Gastrocnemius medialis (tissue), 4 donors: ENCODE measurements at regions not wholly inside any gene's neighbourhood (a gene's known extent, or its start where the extent isn't known, plus 50 kb on each side); places are given as distances from the start of the nearest gene placed in this dataset.

ENCODE experiments used
- POLR2A ChIP-seq, 2 donors: fragments of 450-650 bp; IDR thresholded peaks; one replicate each; pipeline ENCODE4 v1.6.1; 2017; ENCODE audit warnings: antibody characterized with exemption in 2 of 2, mild to moderate bottlenecking in 2 of 2, moderate library complexity in 2 of 2
- TF ChIP-seq, protein P1 (sequence below), 5 experiments: fragments of 450-650 bp in 3 of 5; fragments of 200-600 bp in 2 of 5; sonication (generic) in 2 of 5; IDR thresholded peaks in 4 of 5; conservative IDR thresholded peaks in 1 of 5; 1 replicate in 4 of 5; 2 replicates in 1 of 5; pipeline ENCODE4 v1.5.1; 2016 to 2019; ENCODE audit warnings: antibody characterized with exemption in 5 of 5, mild to moderate bottlenecking in 3 of 5, moderate library complexity in 3 of 5

- TF ChIP-seq, protein P1, sequence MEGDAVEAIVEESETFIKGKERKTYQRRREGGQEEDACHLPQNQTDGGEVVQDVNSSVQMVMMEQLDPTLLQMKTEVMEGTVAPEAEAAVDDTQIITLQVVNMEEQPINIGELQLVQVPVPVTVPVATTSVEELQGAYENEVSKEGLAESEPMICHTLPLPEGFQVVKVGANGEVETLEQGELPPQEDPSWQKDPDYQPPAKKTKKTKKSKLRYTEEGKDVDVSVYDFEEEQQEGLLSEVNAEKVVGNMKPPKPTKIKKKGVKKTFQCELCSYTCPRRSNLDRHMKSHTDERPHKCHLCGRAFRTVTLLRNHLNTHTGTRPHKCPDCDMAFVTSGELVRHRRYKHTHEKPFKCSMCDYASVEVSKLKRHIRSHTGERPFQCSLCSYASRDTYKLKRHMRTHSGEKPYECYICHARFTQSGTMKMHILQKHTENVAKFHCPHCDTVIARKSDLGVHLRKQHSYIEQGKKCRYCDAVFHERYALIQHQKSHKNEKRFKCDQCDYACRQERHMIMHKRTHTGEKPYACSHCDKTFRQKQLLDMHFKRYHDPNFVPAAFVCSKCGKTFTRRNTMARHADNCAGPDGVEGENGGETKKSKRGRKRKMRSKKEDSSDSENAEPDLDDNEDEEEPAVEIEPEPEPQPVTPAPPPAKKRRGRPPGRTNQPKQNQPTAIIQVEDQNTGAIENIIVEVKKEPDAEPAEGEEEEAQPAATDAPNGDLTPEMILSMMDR (IDR thresholded peaks at IDR 0.05 in 4 of 5, conservative IDR thresholded peaks at IDR 0.05 in 1 of 5) = no peak
- TF ChIP-seq POLR2A (IDR thresholded peaks at IDR 0.05) = no peak
These were observed 111.0 kb downstream of the GAS1 start for GRCh38 chr9:86836266-86836665.
